NCI-H774 (cell line): ENCODE measurements at regions not wholly inside any gene's neighbourhood (a gene's known extent, or its start where the extent isn't known, plus 50 kb on each side); places are given as distances from the start of the nearest gene placed in this dataset.

Experiments
- DNase-seq: peaks from one replicate; lab custom pipeline; 2025; lab: John Stamatoyannopoulos, UW

- DNase-seq = no peak
Measured at GRCh38 chr11:20311444-20311843, 52.1 kb upstream of the HTATIP2 start.

GRCh38 chr11:20310596-20311394, 52.7 kb upstream of the HTATIP2 start:
- DNase-seq = peak; percentile 15

- peak; percentile 41 for DNase-seq
Measured at GRCh38 chr11:20310137-20310536, 53.4 kb upstream of the HTATIP2 start.

- no peak for DNase-seq
Measured at GRCh38 chr11:20309231-20310025, 54.1 kb upstream of the HTATIP2 start.

- DNase-seq = no peak
Measured at GRCh38 chr11:20308601-20309000, 54.9 kb upstream of the HTATIP2 start.

GRCh38 chr11:20303391-20303965, 60.0 kb upstream of the HTATIP2 start:
- no peak for DNase-seq

GRCh38 chr11:20293992-20294391, 69.5 kb upstream of the HTATIP2 start:
- DNase-seq = no peak

- no peak for DNase-seq
Measured at GRCh38 chr11:20293531-20293930, 70.0 kb upstream of the HTATIP2 start.

- DNase-seq = peak; percentile 59
Measured at GRCh38 chr11:20289732-20290131, 73.8 kb upstream of the HTATIP2 start.

- no peak for DNase-seq
Measured at GRCh38 chr11:20283475-20283874, 80.0 kb upstream of the HTATIP2 start.

- DNase-seq = no peak
Measured at GRCh38 chr11:20278727-20279126, 84.8 kb upstream of the HTATIP2 start.

GRCh38 chr11:20277014-20277413, 86.5 kb upstream of the HTATIP2 start:
- no peak for DNase-seq

- no peak for DNase-seq
Measured at GRCh38 chr11:20275987-20276965, 87.2 kb upstream of the HTATIP2 start.

- DNase-seq = no peak
Measured at GRCh38 chr11:20274031-20274430, 89.5 kb upstream of the HTATIP2 start.

GRCh38 chr11:20261526-20261925, 101.3 kb upstream of the DBX1 start:
- no peak for DNase-seq

GRCh38 chr11:20260307-20260706, 100.0 kb upstream of the DBX1 start:
- no peak for DNase-seq

- no peak for DNase-seq
Measured at GRCh38 chr11:20259506-20259905, 99.2 kb upstream of the DBX1 start.

GRCh38 chr11:20258376-20258895, 98.2 kb upstream of the DBX1 start:
- no peak for DNase-seq

- DNase-seq = no peak
Measured at GRCh38 chr11:20256925-20257324, 96.7 kb upstream of the DBX1 start.

GRCh38 chr11:20253796-20254195, 93.5 kb upstream of the DBX1 start:
- no peak for DNase-seq

GRCh38 chr11:20251496-20251895, 91.2 kb upstream of the DBX1 start:
- DNase-seq = no peak
